22Rv1 (cell line): ENCODE measurements at regions not wholly inside any gene's neighbourhood (a gene's known extent, or its start where the extent isn't known, plus 50 kb on each side); places are given as distances from the start of the nearest gene placed in this dataset.

ENCODE experiments used
- H3K27ac ChIP-seq: fragments of 450-650 bp; 2 replicates; pipeline ENCODE4 v1.5.1; 2017
- CTCF ChIP-seq: fragments of 450-650 bp; IDR thresholded peaks from 2 replicates; pipeline ENCODE4 v1.5.1; 2017; ENCODE audit warnings: mild to moderate bottlenecking
- ZFX ChIP-seq: fragments of 450-650 bp; IDR thresholded peaks from 2 replicates; pipeline ENCODE4 v1.6.1; 2017; ENCODE audit warnings: antibody characterized with exemption, borderline replicate concordance

DNA sequence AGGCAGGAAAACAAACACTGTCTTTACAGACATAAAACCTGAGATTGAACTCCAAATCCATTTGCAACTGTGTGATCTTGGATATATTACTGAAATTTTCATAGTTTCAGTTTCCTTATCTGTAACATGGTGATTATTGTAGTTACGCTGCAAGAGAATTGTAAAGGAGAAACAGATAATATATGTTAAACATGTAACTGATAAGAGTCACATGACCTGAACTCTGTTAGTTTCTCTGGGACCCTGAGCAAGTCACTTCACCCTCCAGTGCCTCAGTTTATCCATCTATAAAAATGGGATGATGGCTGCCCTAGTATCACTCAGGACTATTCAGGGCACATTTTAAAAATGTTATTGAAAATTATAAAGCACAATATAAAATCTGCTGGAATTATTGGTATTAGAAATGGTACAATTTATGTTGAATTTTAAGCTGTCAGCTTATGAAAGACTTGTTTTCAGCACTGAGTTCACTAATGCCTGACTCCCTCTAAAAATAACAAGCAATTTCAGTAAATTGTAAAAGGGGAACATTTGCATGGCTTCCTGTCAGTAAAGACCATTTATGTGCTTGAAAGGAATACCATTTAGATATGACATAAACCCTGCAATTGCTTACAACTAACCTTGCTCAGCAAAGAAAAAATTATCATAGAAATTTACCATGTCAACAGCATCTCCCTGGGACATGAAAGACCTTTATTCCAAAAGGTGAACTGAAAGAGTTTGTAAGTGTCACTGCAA lies 393.5 kb downstream of the RAD51AP2 start:
- no peak overlapping the region for H3K27ac ChIP-seq
- TF ChIP-seq ZFX (no peak), CTCF (no peak)

- TF ChIP-seq CTCF (no peak), ZFX (no peak)
- no peak overlapping the region for H3K27ac ChIP-seq
These were observed 395.2 kb downstream of the RAD51AP2 start for GRCh38 chr2:17122887-17123501.

- TF ChIP-seq ZFX = no peak
- no peak for TF ChIP-seq CTCF
- H3K27ac ChIP-seq = no peak overlapping the region
These were observed 402.8 kb downstream of the RAD51AP2 start for GRCh38 chr2:17115466-17115865.

DNA sequence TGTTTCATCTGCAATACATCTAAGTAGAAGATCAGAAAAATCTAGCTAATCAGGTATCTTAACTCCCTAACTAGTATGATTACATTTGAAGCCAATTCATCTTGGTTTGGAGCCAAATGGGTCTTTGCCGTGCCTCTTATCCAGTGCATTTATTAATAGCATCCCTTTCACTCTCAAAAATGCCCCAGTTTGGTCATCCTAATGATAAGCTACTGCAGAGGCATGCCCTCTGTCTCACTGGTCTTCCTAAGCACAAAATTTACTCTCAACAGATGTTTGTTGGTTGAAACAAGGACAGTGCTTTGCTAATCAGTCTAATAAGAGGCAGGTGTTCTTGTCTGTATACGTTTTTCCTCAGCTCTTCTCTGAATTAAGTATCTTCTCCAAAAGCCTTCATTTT lies 403.2 kb downstream of the RAD51AP2 start:
- TF ChIP-seq CTCF = no peak
- no peak for TF ChIP-seq ZFX
- H3K27ac ChIP-seq = no peak overlapping the region

GRCh38 chr2:17107871-17108270 lies 410.4 kb downstream of the RAD51AP2 start:
- H3K27ac ChIP-seq = no peak overlapping the region

DNA sequence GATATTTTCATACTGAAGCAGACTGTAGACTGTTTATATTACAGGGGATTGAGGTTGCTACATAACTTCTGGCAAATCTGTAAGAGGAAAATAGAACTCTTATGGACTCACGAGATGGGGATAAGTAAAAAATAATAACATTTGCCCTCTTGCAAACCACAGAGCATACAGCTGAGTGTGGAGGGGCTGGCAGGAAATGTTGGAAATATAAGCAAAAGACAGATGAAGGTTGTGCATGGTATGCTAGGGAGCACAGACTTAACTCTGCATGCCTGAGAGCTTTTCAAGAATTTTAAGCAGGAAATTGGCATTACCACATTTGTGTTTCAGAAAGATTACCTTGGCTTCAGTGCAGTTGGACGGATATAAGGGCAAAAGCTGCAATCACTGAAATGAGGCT lies 411.1 kb downstream of the RAD51AP2 start:
- TF ChIP-seq ZFX (no peak), CTCF (no peak)
- no peak overlapping the region for H3K27ac ChIP-seq

More at GRCh38 chr2:17107871-17108270, 410.4 kb downstream of the RAD51AP2 start:
- TF ChIP-seq ZFX (no peak), CTCF (no peak)

GRCh38 chr2:17106418-17106817 lies 411.8 kb downstream of the RAD51AP2 start:
- no peak for TF ChIP-seq CTCF
- TF ChIP-seq ZFX = no peak
- no peak overlapping the region for H3K27ac ChIP-seq
